ENCODE measurements at regions not wholly inside any gene's neighbourhood (a gene's known extent, or its start where the extent isn't known, plus 50 kb on each side); places are given as distances from the start of the nearest gene placed in this dataset.

- TF ChIP-seq POLR2A (IDR thresholded peaks at IDR 0.05) = no peak
- TF ChIP-seq, protein P1, sequence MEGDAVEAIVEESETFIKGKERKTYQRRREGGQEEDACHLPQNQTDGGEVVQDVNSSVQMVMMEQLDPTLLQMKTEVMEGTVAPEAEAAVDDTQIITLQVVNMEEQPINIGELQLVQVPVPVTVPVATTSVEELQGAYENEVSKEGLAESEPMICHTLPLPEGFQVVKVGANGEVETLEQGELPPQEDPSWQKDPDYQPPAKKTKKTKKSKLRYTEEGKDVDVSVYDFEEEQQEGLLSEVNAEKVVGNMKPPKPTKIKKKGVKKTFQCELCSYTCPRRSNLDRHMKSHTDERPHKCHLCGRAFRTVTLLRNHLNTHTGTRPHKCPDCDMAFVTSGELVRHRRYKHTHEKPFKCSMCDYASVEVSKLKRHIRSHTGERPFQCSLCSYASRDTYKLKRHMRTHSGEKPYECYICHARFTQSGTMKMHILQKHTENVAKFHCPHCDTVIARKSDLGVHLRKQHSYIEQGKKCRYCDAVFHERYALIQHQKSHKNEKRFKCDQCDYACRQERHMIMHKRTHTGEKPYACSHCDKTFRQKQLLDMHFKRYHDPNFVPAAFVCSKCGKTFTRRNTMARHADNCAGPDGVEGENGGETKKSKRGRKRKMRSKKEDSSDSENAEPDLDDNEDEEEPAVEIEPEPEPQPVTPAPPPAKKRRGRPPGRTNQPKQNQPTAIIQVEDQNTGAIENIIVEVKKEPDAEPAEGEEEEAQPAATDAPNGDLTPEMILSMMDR (IDR thresholded peaks at IDR 0.05) = no peak
These were observed 83.0 kb downstream of the RHOU start for GRCh38 chr1:228818296-228818695.
